Small intestine (tissue), 7 donors: ENCODE measurements at regions not wholly inside any gene's neighbourhood (a gene's known extent, or its start where the extent isn't known, plus 50 kb on each side); places are given as distances from the start of the nearest gene placed in this dataset.
A peak's percentile ranks its signal among the peaks of the same experiment; 100 is the strongest.
"Not testable (repeated sequence)": the region's sequence is repeated elsewhere in the genome, so short reads cannot be mapped to it uniquely, and the experiment has no call there.

Experiments
- DNase-seq, 2 donors: peaks; one replicate each; pipeline versions ENCODE4 v3.0.0 to v3.0.0-alpha.2; 2013
- FAIRE-seq: peaks from 2 replicates; lab custom pipeline; 2012; peaks lifted over from hg19 to GRCh38; lab: Jason Lieb, UNC
- H3K27ac ChIP-seq, 3 donors: one replicate each; pipeline ENCODE4 v1.5.1; 2013; ENCODE audit warnings: low read length in 2 of 3, mild to moderate bottlenecking in 2 of 3, control low read depth in 1 of 3, inconsistent platforms in 1 of 3, low read depth in 1 of 3, moderate library complexity in 1 of 3
- H3K27me3 ChIP-seq, 3 donors: one replicate each; pipeline ENCODE4 v1.6.1; 2013; ENCODE audit warnings: low read length in 3 of 3, inconsistent platforms in 1 of 3; ENCODE audit not compliant: control insufficient read depth in 3 of 3, insufficient read depth in 3 of 3
- H3K36me3 ChIP-seq, 3 donors: one replicate each; pipeline ENCODE4 v1.6.1; 2013; ENCODE audit warnings: low read length in 3 of 3, inconsistent platforms in 1 of 3, low read depth in 1 of 3, mild to moderate bottlenecking in 1 of 3, moderate library complexity in 1 of 3; ENCODE audit not compliant: control insufficient read depth in 3 of 3, insufficient read depth in 2 of 3
- H3K4me1 ChIP-seq, 3 donors: one replicate each; pipeline ENCODE4 v1.6.1; 2013; ENCODE audit warnings: low read length in 2 of 3, inconsistent platforms in 1 of 3, low read depth in 1 of 3, mild to moderate bottlenecking in 1 of 3, moderate library complexity in 1 of 3; ENCODE audit not compliant: control insufficient read depth in 3 of 3, insufficient read depth in 2 of 3
- H3K4me3 ChIP-seq, 3 donors: one replicate each; pipeline ENCODE4 v1.5.1; 2013; ENCODE audit warnings: low read length in 3 of 3, control low read depth in 1 of 3, inconsistent platforms in 1 of 3, low read depth in 1 of 3, mild to moderate bottlenecking in 1 of 3, moderate library complexity in 1 of 3
- H3K9me3 ChIP-seq, 2 donors: one replicate each; pipeline ENCODE4 v1.6.1; 2013; ENCODE audit warnings: low read depth in 1 of 2, low read length in 1 of 2; ENCODE audit not compliant: control insufficient read depth in 2 of 2, insufficient read depth in 1 of 2
- WGBS, 3 donors: extraction: QIAGEN DNeasy Blood & Tissue Kit; methylation state at CpG; one replicate each; pipeline ENCODE4 v1.1.7; 2013; 5-methylcytosine and 5-hydroxymethylcytosine counted together
- donor health status: healthy with polysubstance abuse.
- donor health status: control.
- donor health status: control.
- donor health status: Bipolar disorder and iron deficiency.
- donor health status: healthy.

GRCh38 chr3:166527325-166527724, 690.1 kb upstream of the BCHE start:
- Histone ChIP-seq H3K9me3 (peaks cover 0 to 15% of the 10 kb centered on the region in 2 donors), H3K27ac (no peak overlapping the region), H3K4me3 (no peak overlapping the region), H3K4me1 (no peaks in the 10 kb centered on the region), H3K36me3 (no peaks in the 10 kb centered on the region), H3K27me3 (no peaks in the 10 kb centered on the region)
- 43 to 54% (median 44%) methylated on average over 2 of the region's 2 CpGs for WGBS, 3 donors
- FAIRE-seq = no peak
- DNase-seq = no peak

GRCh38 chr3:166526881-166527280, 689.7 kb upstream of the BCHE start:
- Histone ChIP-seq H3K9me3 (peaks cover 0 to 11% of the 10 kb centered on the region in 2 donors), H3K27ac (no peak overlapping the region), H3K4me3 (no peak overlapping the region), H3K4me1 (no peaks in the 10 kb centered on the region), H3K36me3 (no peaks in the 10 kb centered on the region), H3K27me3 (no peaks in the 10 kb centered on the region)
- FAIRE-seq (no peak), DNase-seq (no peak)
- 79 to 87% (median 84%) methylated on average over 2 of the region's 2 CpGs for WGBS, 3 donors

GRCh38 chr3:166522017-166522416, 684.8 kb upstream of the BCHE start:
- Histone ChIP-seq H3K4me3 (no peak overlapping the region), H3K27ac (no peak overlapping the region), H3K36me3 (no peaks in the 10 kb centered on the region), H3K4me1 (no peaks in the 10 kb centered on the region), H3K9me3 (peaks cover 0 to 4% of the 10 kb centered on the region in 2 donors), H3K27me3 (no peaks in the 10 kb centered on the region)
- WGBS, 3 donors = 80 to 82% (median 81%) methylated on average over 3 of the region's 3 CpGs
- no peak for FAIRE-seq
- no peak for DNase-seq

- DNase-seq (no peak), FAIRE-seq (no peak)
- Histone ChIP-seq H3K36me3 (no peaks in the 10 kb centered on the region), H3K27ac (no peak overlapping the region), H3K27me3 (no peaks in the 10 kb centered on the region), H3K9me3 (peaks cover 0 to 4% of the 10 kb centered on the region in 2 donors), H3K4me1 (no peaks in the 10 kb centered on the region), H3K4me3 (no peak overlapping the region)
- 65 to 89% (median 70%) methylated on average over 2 of the region's 2 CpGs for WGBS, 3 donors
Observed at GRCh38 chr3:166519443-166519842, 682.2 kb upstream of the BCHE start.

- DNase-seq = no peak
- Histone ChIP-seq H3K4me3 (no peak overlapping the region), H3K27me3 (no peaks in the 10 kb centered on the region), H3K27ac (no peak overlapping the region), H3K9me3 (peaks cover 0 to 4% of the 10 kb centered on the region in 2 donors), H3K36me3 (no peaks in the 10 kb centered on the region), H3K4me1 (no peaks in the 10 kb centered on the region)
- FAIRE-seq = no peak
- 85 to 95% (median 93%) methylated on average over 2 of the region's 2 CpGs for WGBS, 3 donors
Observed at GRCh38 chr3:166518040-166518439, 680.8 kb upstream of the BCHE start.

GRCh38 chr3:166510382-166510781, 673.2 kb upstream of the BCHE start:
- peak in 1 of 2 donors; percentile 1 for DNase-seq
- no peak for FAIRE-seq
- 49 to 60% (median 49%) methylated on average over 4 of the region's 4 CpGs for WGBS, 3 donors

GRCh38 chr3:166500420-166500819, 663.2 kb upstream of the BCHE start:
- not testable (repeated sequence) for FAIRE-seq, DNase-seq, H3K36me3 ChIP-seq, H3K4me3 ChIP-seq, H3K27me3 ChIP-seq, H3K27ac ChIP-seq, H3K4me1 ChIP-seq, H3K9me3 ChIP-seq
- 42 to 74% (median 54%) methylated on average over 2 of the region's 2 CpGs for WGBS, 3 donors

More at GRCh38 chr3:166510382-166510781, 673.2 kb upstream of the BCHE start:
- H3K27me3 ChIP-seq = no peaks in the 10 kb centered on the region
- no peaks in the 10 kb centered on the region for H3K36me3 ChIP-seq
- H3K9me3 ChIP-seq = peaks cover 0 to 3% of the 10 kb centered on the region in 2 donors
- H3K4me3 ChIP-seq = no peak overlapping the region
- H3K27ac ChIP-seq = no peak overlapping the region
- H3K4me1 ChIP-seq = no peaks in the 10 kb centered on the region

- H3K27ac ChIP-seq = no peak overlapping the region
Observed at GRCh38 chr3:166499636-166500035, 662.4 kb upstream of the BCHE start.

GRCh38 chr3:166498446-166498845, 661.2 kb upstream of the BCHE start:
- no peaks in the 10 kb centered on the region for H3K9me3 ChIP-seq
- H3K36me3 ChIP-seq = no peaks in the 10 kb centered on the region
- FAIRE-seq (no peak), DNase-seq (no peak)
- WGBS, 3 donors = 63 to 76% (median 71%) methylated on average over 3 of the region's 3 CpGs
- no peaks in the 10 kb centered on the region for H3K4me1 ChIP-seq
- no peaks in the 10 kb centered on the region for H3K27me3 ChIP-seq
- no peak overlapping the region for H3K27ac ChIP-seq
- no peak overlapping the region for H3K4me3 ChIP-seq

More at GRCh38 chr3:166499636-166500035, 662.4 kb upstream of the BCHE start:
- 75 to 81% (median 77%) methylated on average over 3 of the region's 3 CpGs for WGBS, 3 donors
- DNase-seq (no peak), FAIRE-seq (no peak)
- Histone ChIP-seq H3K9me3 (no peaks in the 10 kb centered on the region), H3K4me3 (no peak overlapping the region), H3K36me3 (no peaks in the 10 kb centered on the region), H3K4me1 (no peaks in the 10 kb centered on the region), H3K27me3 (no peaks in the 10 kb centered on the region)
